Osteoblast (primary cell): ENCODE measurements at regions not wholly inside any gene's neighbourhood (a gene's known extent, or its start where the extent isn't known, plus 50 kb on each side); places are given as distances from the start of the nearest gene placed in this dataset.

ENCODE experiments used
- DNase-seq: peaks from one replicate; pipeline ENCODE4 v3.0.0; 2011; ENCODE audit warnings: low spot score, mixed read lengths; ENCODE audit not compliant: insufficient read length; ENCODE audit errors: missing footprints
- H2AFZ ChIP-seq: 2 replicates; pipeline ENCODE4 v1.6.0; 2011; ENCODE audit warnings: mild to moderate bottlenecking, low read length
- H3K27ac ChIP-seq: 2 replicates; pipeline ENCODE4 v1.5.1; 2011; ENCODE audit warnings: mild to moderate bottlenecking, low read depth, low read length, moderate library complexity
- H3K27me3 ChIP-seq: 2 replicates; pipeline ENCODE4 v1.6.0; 2012; ENCODE audit warnings: mild to moderate bottlenecking, control low read depth, inconsistent platforms, low read length, moderate library complexity; ENCODE audit not compliant: insufficient read depth
- H3K36me3 ChIP-seq: 2 replicates; pipeline ENCODE4 v1.5.1; 2011; ENCODE audit warnings: mild to moderate bottlenecking, low read length, control low read depth, moderate library complexity; ENCODE audit not compliant: insufficient read depth
- H3K4me1 ChIP-seq: 2 replicates; pipeline ENCODE4 v1.5.1; 2011; ENCODE audit warnings: mild to moderate bottlenecking, low read length, control low read depth, moderate library complexity; ENCODE audit not compliant: insufficient read depth
- H3K4me2 ChIP-seq: 2 replicates; pipeline ENCODE4 v1.6.0; 2011; ENCODE audit warnings: mild to moderate bottlenecking, low read length; ENCODE audit not compliant: insufficient read depth
- H3K4me3 ChIP-seq: fragments of 200-600 bp; sonication (generic); 3 replicates; pipeline ENCODE4 v1.5.1; 2012; ENCODE audit warnings: mild to moderate bottlenecking, low read length, inconsistent platforms; ENCODE audit not compliant: insufficient read depth
- H3K79me2 ChIP-seq: 2 replicates; pipeline ENCODE4 v1.6.0; 2012; ENCODE audit warnings: mild to moderate bottlenecking, low read length, control low read depth, inconsistent platforms; ENCODE audit not compliant: insufficient read depth
- H3K9me3 ChIP-seq: 2 replicates; pipeline ENCODE4 v1.5.1; 2011; ENCODE audit warnings: low read depth, low read length, control low read depth
- H4K20me1 ChIP-seq: 2 replicates; pipeline ENCODE4 v1.6.0; 2012; ENCODE audit warnings: mild to moderate bottlenecking, low read length, control low read depth; ENCODE audit not compliant: insufficient read depth
- CTCF ChIP-seq: IDR thresholded peaks from 2 replicates; pipeline ENCODE4 v1.5.1; 2011; ENCODE audit warnings: mild to moderate bottlenecking, low read depth, low read length, moderate library complexity; ENCODE audit errors: extremely low read depth

- no peak overlapping the region for H3K4me2 ChIP-seq
- H3K9me3 ChIP-seq, result no peaks in the 10 kb centered on the region
- H3K4me3 ChIP-seq, result no peak overlapping the region
- no peak for DNase-seq
- H3K79me2 ChIP-seq, result no peaks in the 10 kb centered on the region
- H3K4me1 ChIP-seq, result no peaks in the 10 kb centered on the region
- no peaks in the 10 kb centered on the region for H3K27me3 ChIP-seq
- no peaks in the 10 kb centered on the region for H4K20me1 ChIP-seq
- no peak overlapping the region for H3K27ac ChIP-seq
- no peaks in the 10 kb centered on the region for H3K36me3 ChIP-seq
- no peak overlapping the region for H2AFZ ChIP-seq
- no peak for TF ChIP-seq CTCF
Observed at GRCh38 chr17:27083408-27084185, 210.3 kb upstream of the WSB1 start.

GRCh38 chr17:27085517-27085916 is 208.4 kb upstream of the WSB1 start:
- H3K27ac ChIP-seq, result no peak overlapping the region
- no peaks in the 10 kb centered on the region for H3K36me3 ChIP-seq
- no peaks in the 10 kb centered on the region for H4K20me1 ChIP-seq
- no peaks in the 10 kb centered on the region for H3K9me3 ChIP-seq
- no peak overlapping the region for H3K4me3 ChIP-seq
- no peak for TF ChIP-seq CTCF
- no peak for DNase-seq
- H3K4me2 ChIP-seq, result no peak overlapping the region
- no peak overlapping the region for H2AFZ ChIP-seq
- no peaks in the 10 kb centered on the region for H3K79me2 ChIP-seq
- no peaks in the 10 kb centered on the region for H3K4me1 ChIP-seq
- no peaks in the 10 kb centered on the region for H3K27me3 ChIP-seq

DNA sequence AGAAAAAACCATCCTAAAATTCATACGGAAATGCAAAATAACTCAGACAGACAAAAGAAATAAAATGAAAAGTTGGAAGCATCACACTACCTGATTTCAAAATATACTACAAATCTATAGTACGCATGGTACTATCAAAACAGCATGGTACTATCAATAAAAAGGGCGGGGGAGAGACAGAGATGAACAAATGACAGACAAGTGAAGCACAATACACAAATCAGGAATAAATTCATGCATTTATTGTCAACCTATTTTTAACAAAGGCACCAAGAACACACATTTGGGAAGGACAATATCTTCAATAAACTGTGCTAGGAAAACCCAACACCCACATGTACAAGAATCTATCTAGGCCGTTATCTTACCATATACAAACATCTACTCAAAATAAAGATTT is 207.4 kb upstream of the WSB1 start:
- Histone ChIP-seq H3K4me2 (no peak overlapping the region), H3K4me1 (no peaks in the 10 kb centered on the region), H3K4me3 (no peak overlapping the region), H4K20me1 (no peaks in the 10 kb centered on the region), H3K9me3 (no peaks in the 10 kb centered on the region), H3K27ac (no peak overlapping the region), H3K27me3 (no peaks in the 10 kb centered on the region), H2AFZ (no peak overlapping the region), H3K36me3 (no peaks in the 10 kb centered on the region), H3K79me2 (no peaks in the 10 kb centered on the region)
- DNase-seq, result no peak
- no peak for TF ChIP-seq CTCF

GRCh38 chr17:27087935-27088766 is 205.8 kb upstream of the WSB1 start:
- Histone ChIP-seq H2AFZ (no peak overlapping the region), H3K79me2 (no peaks in the 10 kb centered on the region)
- TF ChIP-seq CTCF, result no peak

More at GRCh38 chr17:27087935-27088766, 205.8 kb upstream of the WSB1 start:
- no peak overlapping the region for H3K4me2 ChIP-seq
- H3K4me3 ChIP-seq, result no peak overlapping the region
- H3K9me3 ChIP-seq, result no peaks in the 10 kb centered on the region
- no peaks in the 10 kb centered on the region for H3K27me3 ChIP-seq
- no peaks in the 10 kb centered on the region for H4K20me1 ChIP-seq
- no peak overlapping the region for H3K27ac ChIP-seq
- H3K36me3 ChIP-seq, result no peaks in the 10 kb centered on the region
- H3K4me1 ChIP-seq, result no peaks in the 10 kb centered on the region
- DNase-seq, result no peak
